Sigmoid colon (tissue), 4 donors: ENCODE measurements at regions not wholly inside any gene's neighbourhood (a gene's known extent, or its start where the extent isn't known, plus 50 kb on each side); places are given as distances from the start of the nearest gene placed in this dataset.

ENCODE experiments used
- POLR2AphosphoS5 ChIP-seq, 4 donors: sonication (generic); formaldehyde crosslinking; IDR thresholded peaks; one replicate each; pipeline ENCODE4 v1.6.1; 2017; ENCODE audit warnings: antibody characterized with exemption in 4 of 4
- TF ChIP-seq, protein P1 (sequence below), 4 experiments: fragments of 450-650 bp in 3 of 4; fragments of 200-600 bp in 1 of 4; IDR thresholded peaks; one replicate each; pipeline ENCODE4 v1.5.1; 2016 to 2019; ENCODE audit warnings: antibody characterized with exemption in 4 of 4, mild to moderate bottlenecking in 3 of 4, moderate library complexity in 2 of 4

DNA sequence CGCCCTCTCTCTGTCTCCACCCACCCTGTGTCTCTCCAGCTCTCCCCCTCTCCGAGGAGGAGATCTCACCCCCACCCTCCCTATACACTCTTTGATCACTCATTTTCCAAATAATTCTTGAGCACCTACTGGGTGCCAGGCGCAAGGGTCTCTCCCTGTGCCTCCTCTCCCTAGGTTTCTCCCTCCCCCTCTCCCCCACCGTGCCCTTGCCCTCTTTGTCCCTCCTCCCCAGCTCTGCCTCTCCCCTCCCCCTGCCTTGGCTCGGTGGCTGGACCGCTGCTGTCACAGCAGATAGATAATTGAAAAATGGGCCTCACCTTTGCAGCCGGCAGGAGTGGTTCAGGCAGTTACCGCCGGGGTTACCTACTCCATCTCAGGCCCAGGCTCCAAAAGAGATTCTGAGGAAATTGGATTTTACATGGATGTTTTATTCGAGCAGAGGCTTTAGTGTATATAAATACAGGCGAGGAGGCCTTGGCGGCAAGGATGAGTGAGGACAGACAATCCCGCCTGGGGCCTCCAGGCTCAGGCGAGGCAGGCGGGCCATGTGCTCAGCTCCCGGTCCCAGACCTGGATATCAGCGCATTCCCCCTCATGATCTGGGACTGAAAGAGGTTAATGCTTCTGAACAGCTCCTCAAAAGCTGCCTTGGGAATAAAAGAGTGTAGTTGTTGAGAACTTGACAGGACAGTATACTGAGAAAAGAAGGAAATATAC lies 60.8 kb upstream of the BTRC start:
- TF ChIP-seq POLR2AphosphoS5 (IDR thresholded peaks at IDR 0.05): no peak
- TF ChIP-seq, protein P1, sequence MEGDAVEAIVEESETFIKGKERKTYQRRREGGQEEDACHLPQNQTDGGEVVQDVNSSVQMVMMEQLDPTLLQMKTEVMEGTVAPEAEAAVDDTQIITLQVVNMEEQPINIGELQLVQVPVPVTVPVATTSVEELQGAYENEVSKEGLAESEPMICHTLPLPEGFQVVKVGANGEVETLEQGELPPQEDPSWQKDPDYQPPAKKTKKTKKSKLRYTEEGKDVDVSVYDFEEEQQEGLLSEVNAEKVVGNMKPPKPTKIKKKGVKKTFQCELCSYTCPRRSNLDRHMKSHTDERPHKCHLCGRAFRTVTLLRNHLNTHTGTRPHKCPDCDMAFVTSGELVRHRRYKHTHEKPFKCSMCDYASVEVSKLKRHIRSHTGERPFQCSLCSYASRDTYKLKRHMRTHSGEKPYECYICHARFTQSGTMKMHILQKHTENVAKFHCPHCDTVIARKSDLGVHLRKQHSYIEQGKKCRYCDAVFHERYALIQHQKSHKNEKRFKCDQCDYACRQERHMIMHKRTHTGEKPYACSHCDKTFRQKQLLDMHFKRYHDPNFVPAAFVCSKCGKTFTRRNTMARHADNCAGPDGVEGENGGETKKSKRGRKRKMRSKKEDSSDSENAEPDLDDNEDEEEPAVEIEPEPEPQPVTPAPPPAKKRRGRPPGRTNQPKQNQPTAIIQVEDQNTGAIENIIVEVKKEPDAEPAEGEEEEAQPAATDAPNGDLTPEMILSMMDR (IDR thresholded peaks at IDR 0.05): no peak
